Panc1 (cell line): ENCODE measurements at regions not wholly inside any gene's neighbourhood (a gene's known extent, or its start where the extent isn't known, plus 50 kb on each side); places are given as distances from the start of the nearest gene placed in this dataset.
"Not testable (repeated sequence)": the region's sequence is repeated elsewhere in the genome, so short reads cannot be mapped to it uniquely, and the experiment has no call there.

Experiments used
- ATAC-seq: fragments of 200-7000 bp; cut with Tn5 transposase; 2 replicates; pipeline ENCODE4 v1.9.1; 2020; ENCODE audit warnings: mild to moderate bottlenecking, moderate library complexity
- BruUV-seq: library from RNA; stranded (reverse); fragments of 400-500 nt; replicated peaks from 2 replicates; lab custom pipeline; 2021; lab: Mats Ljungman, UMichigan
- CTCF ChIA-PET: fragments of 300-600 bp; sonication (Branson Sonifier 250); formaldehyde crosslinking; loops from one replicate; lab custom pipeline; 2022; ENCODE audit warnings: antibody characterized with exemption; lab: Charles Lee
- POLR2A ChIA-PET: fragments of 300-600 bp; sonication (Branson Sonifier 250); formaldehyde crosslinking; loops from one replicate; lab custom pipeline; 2022; ENCODE audit warnings: antibody characterized with exemption; lab: Charles Lee
- DNase-seq: peaks from one replicate; pipeline ENCODE4 v3.0.0-alpha.2; 2010; ENCODE audit warnings: low read depth, low spot score
- H3K27ac ChIP-seq: 2 replicates; pipeline ENCODE4 v1.5.1; 2011; ENCODE audit warnings: mild to moderate bottlenecking, low read length, inconsistent platforms
- H3K27me3 ChIP-seq: fragments of 200-500 bp; sonication (Bioruptor generic); 2 replicates; pipeline ENCODE4 v1.6.0; 2014; ENCODE audit warnings: low read length, inconsistent platforms; ENCODE audit not compliant: control insufficient read depth, insufficient read depth
- H3K36me3 ChIP-seq: fragments of 200-500 bp; sonication (Bioruptor generic); 2 replicates; pipeline ENCODE4 v1.5.1; 2014; ENCODE audit warnings: inconsistent platforms, mild to moderate bottlenecking, low read length, moderate library complexity; ENCODE audit not compliant: control insufficient read depth, insufficient read depth
- H3K4me1 ChIP-seq: 2 replicates; pipeline ENCODE4 v1.5.1; 2011; ENCODE audit warnings: inconsistent platforms, mild to moderate bottlenecking, low read length, moderate library complexity; ENCODE audit not compliant: control insufficient read depth, insufficient read depth
- H3K4me3 ChIP-seq, 2 experiments: 2 replicates each; pipeline ENCODE4 v1.5.1; 2011 to 2012; ENCODE audit warnings: low read depth in 2 of 2, low read length in 2 of 2, mild to moderate bottlenecking in 2 of 2, inconsistent platforms in 1 of 2, moderate library complexity in 1 of 2
- H3K9me3 ChIP-seq: fragments of 200-500 bp; sonication (Bioruptor generic); 2 replicates; pipeline ENCODE4 v1.5.1; 2014; ENCODE audit warnings: low read depth, mild to moderate bottlenecking, inconsistent platforms, low read length, moderate library complexity; ENCODE audit not compliant: control insufficient read depth, insufficient read depth
- CTCF ChIP-seq: fragments of 450-650 bp; IDR thresholded peaks from 2 replicates; pipeline ENCODE4 v1.5.1; 2017; ENCODE audit warnings: mild to moderate bottlenecking
- POLR2AphosphoS5 ChIP-seq: IDR thresholded peaks from 2 replicates; pipeline ENCODE4 v1.6.1; 2012; ENCODE audit warnings: mild to moderate bottlenecking, low read depth, low read length, moderate library complexity
- REST ChIP-seq, 2 experiments: IDR thresholded peaks; 2 replicates each; pipeline ENCODE4 v1.6.1; 2011 to 2012; ENCODE audit warnings: low read depth in 2 of 2, control low read depth in 1 of 2, low read length in 1 of 2, mild to moderate bottlenecking in 1 of 2, moderate library complexity in 1 of 2; ENCODE audit not compliant: insufficient read depth in 1 of 2
- SIN3A ChIP-seq: IDR thresholded peaks from 2 replicates; pipeline ENCODE4 v1.6.1; 2012; ENCODE audit warnings: low read depth, mild to moderate bottlenecking, low read length, moderate library complexity, borderline replicate concordance; ENCODE audit not compliant: insufficient read depth
- TCF7L2 ChIP-seq: IDR thresholded peaks from 2 replicates; pipeline ENCODE4 v1.6.1; 2011; ENCODE audit warnings: mild to moderate bottlenecking, low read depth, low read length, inconsistent platforms
- in situ Hi-C: cut with HindIII; loops from 2 replicates; pipeline ENCODE4 v1.10.0; 2016; ENCODE audit warnings: low sequenced_read_pairs, low pct_unique_long_range_greater_than_20kb
- intact Hi-C: fragments of 100-400 bp; cut with micrococcal nuclease; formaldehyde crosslinking; loops from one replicate; pipeline ENCODE4 v1.10.0; 2022; ENCODE audit not compliant: unreplicated experiment

- H3K4me1 ChIP-seq = no peaks in the 10 kb centered on the region
- POLR2A ChIA-PET = no interaction called here
- no TSS peak for BruUV-seq
These were observed 177.3 kb downstream of the C9orf152 start for GRCh38 chr9:110030632-110031031.

GRCh38 chr9:110031511-110032173, 176.3 kb downstream of the C9orf152 start:
- DNase-seq = peak; percentile 70
- Histone ChIP-seq H3K27me3 (no peaks in the 10 kb centered on the region), H3K36me3 (no peaks in the 10 kb centered on the region), H3K9me3 (no peaks in the 10 kb centered on the region), H3K4me3 (no peak overlapping the region), H3K27ac (no peak overlapping the region), H3K4me1 (no peaks in the 10 kb centered on the region)
- ChIA-PET POLR2A (no interaction called here), CTCF (interaction anchor here (0.6 kb wide), 1 partner anchor 25 kb away, joined by 4 read pairs; no protein-coding TSS in a partner anchor)
- in situ Hi-C loops (no loop called here), intact Hi-C loops (no loop called here)
- no TSS peak for BruUV-seq
- no peak for ATAC-seq
- TF ChIP-seq REST (IDR thresholded peaks at IDR 0.05; ENCODE audit: insufficient read depth in 1 of 2, low read depth in 2 of 2, low read length in 1 of 2) (no peak), CTCF (no peak)

More at GRCh38 chr9:110030632-110031031, 177.3 kb downstream of the C9orf152 start:
- H3K27me3 ChIP-seq = no peaks in the 10 kb centered on the region
- intact Hi-C loops (no loop called here), in situ Hi-C loops (no loop called here)
- no peak overlapping the region for H3K4me3 ChIP-seq
- no peaks in the 10 kb centered on the region for H3K9me3 ChIP-seq
- no peaks in the 10 kb centered on the region for H3K36me3 ChIP-seq
- ATAC-seq (no peak), DNase-seq (no peak)
- TF ChIP-seq TCF7L2 (no peak), POLR2AphosphoS5 (no peak), SIN3A (no peak), CTCF (no peak), REST (IDR thresholded peaks at IDR 0.05; ENCODE audit: insufficient read depth in 1 of 2, low read depth in 2 of 2, low read length in 1 of 2) (no peak)
- H3K27ac ChIP-seq = no peak overlapping the region
- CTCF ChIA-PET = no interaction called here

GRCh38 chr9:110032532-110032931, 175.4 kb downstream of the C9orf152 start:
- H3K27ac ChIP-seq, H3K9me3 ChIP-seq, H3K4me1 ChIP-seq, CTCF ChIA-PET, in situ Hi-C loops, intact Hi-C loops, ATAC-seq, H3K4me3 ChIP-seq, H3K27me3 ChIP-seq, DNase-seq, H3K36me3 ChIP-seq, POLR2A ChIA-PET, BruUV-seq: not testable (repeated sequence)
